ENCODE measurements at regions not wholly inside any gene's neighbourhood (a gene's known extent, or its start where the extent isn't known, plus 50 kb on each side); places are given as distances from the start of the nearest gene placed in this dataset.

GRCh38 chr1:14522926-14523241 lies 75.6 kb upstream of the KAZN start:
- Histone ChIP-seq H3K9me3 (ENCODE audit: control insufficient read depth, insufficient read depth, low read length) (no peaks in the 10 kb centered on the region), H3K27me3 (ENCODE audit: control insufficient read depth, insufficient read depth, low read length) (no peaks in the 10 kb centered on the region), H3K27ac (ENCODE audit: low read depth, low read length) (no peak overlapping the region), H3K36me3 (ENCODE audit: control insufficient read depth, insufficient read depth, low read length) (no peaks in the 10 kb centered on the region), H3K4me1 (ENCODE audit: control insufficient read depth, insufficient read depth, low read length) (no peaks in the 10 kb centered on the region), H3K9ac (ENCODE audit: low read depth, low read length) (no peak overlapping the region), H3K4me3 (ENCODE audit: low read depth, low read length) (no peak overlapping the region)

- H3K27me3 ChIP-seq (ENCODE audit: control insufficient read depth, insufficient read depth, low read length): no peaks in the 10 kb centered on the region
- H3K4me1 ChIP-seq (ENCODE audit: control insufficient read depth, insufficient read depth, low read length): no peaks in the 10 kb centered on the region
- H3K4me3 ChIP-seq (ENCODE audit: low read depth, low read length): no peak overlapping the region
- no peak overlapping the region for H3K27ac ChIP-seq (ENCODE audit: low read depth, low read length)
- H3K9me3 ChIP-seq (ENCODE audit: control insufficient read depth, insufficient read depth, low read length): no peaks in the 10 kb centered on the region
- no peak overlapping the region for H3K9ac ChIP-seq (ENCODE audit: low read depth, low read length)
- no peaks in the 10 kb centered on the region for H3K36me3 ChIP-seq (ENCODE audit: control insufficient read depth, insufficient read depth, low read length)
Measured at GRCh38 chr1:14524826-14525636, 73.5 kb upstream of the KAZN start.

- Histone ChIP-seq H3K4me1 (ENCODE audit: control insufficient read depth, insufficient read depth, low read length) (no peaks in the 10 kb centered on the region), H3K27ac (ENCODE audit: low read depth, low read length) (no peak overlapping the region), H3K36me3 (ENCODE audit: control insufficient read depth, insufficient read depth, low read length) (no peaks in the 10 kb centered on the region), H3K27me3 (ENCODE audit: control insufficient read depth, insufficient read depth, low read length) (no peaks in the 10 kb centered on the region), H3K9me3 (ENCODE audit: control insufficient read depth, insufficient read depth, low read length) (no peaks in the 10 kb centered on the region), H3K4me3 (ENCODE audit: low read depth, low read length) (no peak overlapping the region), H3K9ac (ENCODE audit: low read depth, low read length) (no peak overlapping the region)
Measured at GRCh38 chr1:14529475-14529874, 69.0 kb upstream of the KAZN start.

GRCh38 chr1:14531519-14531918 lies 67.0 kb upstream of the KAZN start:
- Histone ChIP-seq H3K9ac (ENCODE audit: low read depth, low read length) (no peak overlapping the region), H3K27me3 (ENCODE audit: control insufficient read depth, insufficient read depth, low read length) (no peaks in the 10 kb centered on the region), H3K4me1 (ENCODE audit: control insufficient read depth, insufficient read depth, low read length) (no peaks in the 10 kb centered on the region), H3K9me3 (ENCODE audit: control insufficient read depth, insufficient read depth, low read length) (no peaks in the 10 kb centered on the region), H3K27ac (ENCODE audit: low read depth, low read length) (no peak overlapping the region), H3K36me3 (ENCODE audit: control insufficient read depth, insufficient read depth, low read length) (no peaks in the 10 kb centered on the region), H3K4me3 (ENCODE audit: low read depth, low read length) (no peak overlapping the region)

- Histone ChIP-seq H3K4me3 (ENCODE audit: low read depth, low read length) (no peak overlapping the region), H3K36me3 (ENCODE audit: control insufficient read depth, insufficient read depth, low read length) (no peaks in the 10 kb centered on the region), H3K27ac (ENCODE audit: low read depth, low read length) (no peak overlapping the region), H3K9me3 (ENCODE audit: control insufficient read depth, insufficient read depth, low read length) (no peaks in the 10 kb centered on the region), H3K4me1 (ENCODE audit: control insufficient read depth, insufficient read depth, low read length) (no peaks in the 10 kb centered on the region), H3K9ac (ENCODE audit: low read depth, low read length) (no peak overlapping the region), H3K27me3 (ENCODE audit: control insufficient read depth, insufficient read depth, low read length) (no peaks in the 10 kb centered on the region)
Measured at GRCh38 chr1:14535619-14536355, 62.7 kb upstream of the KAZN start.

GRCh38 chr1:14538335-14538734 lies 60.1 kb upstream of the KAZN start:
- Histone ChIP-seq H3K27me3 (ENCODE audit: control insufficient read depth, insufficient read depth, low read length) (no peaks in the 10 kb centered on the region), H3K4me3 (ENCODE audit: low read depth, low read length) (no peak overlapping the region), H3K9me3 (ENCODE audit: control insufficient read depth, insufficient read depth, low read length) (no peaks in the 10 kb centered on the region), H3K4me1 (ENCODE audit: control insufficient read depth, insufficient read depth, low read length) (peaks cover 4% of the 10 kb centered on the region; the same call in 1 of the 2 replicates), H3K9ac (ENCODE audit: low read depth, low read length) (no peak overlapping the region), H3K36me3 (ENCODE audit: control insufficient read depth, insufficient read depth, low read length) (no peaks in the 10 kb centered on the region), H3K27ac (ENCODE audit: low read depth, low read length) (no peak overlapping the region)

GRCh38 chr1:14539309-14539708 lies 59.2 kb upstream of the KAZN start:
- H3K4me3 ChIP-seq (ENCODE audit: low read depth, low read length): no peak overlapping the region
- H3K27ac ChIP-seq (ENCODE audit: low read depth, low read length): no peak overlapping the region
- no peaks in the 10 kb centered on the region for H3K36me3 ChIP-seq (ENCODE audit: control insufficient read depth, insufficient read depth, low read length)
- no peak overlapping the region for H3K9ac ChIP-seq (ENCODE audit: low read depth, low read length)
- no peaks in the 10 kb centered on the region for H3K27me3 ChIP-seq (ENCODE audit: control insufficient read depth, insufficient read depth, low read length)
- peaks cover 4% of the 10 kb centered on the region; the same call in 1 of the 2 replicates for H3K4me1 ChIP-seq (ENCODE audit: control insufficient read depth, insufficient read depth, low read length)
- no peaks in the 10 kb centered on the region for H3K9me3 ChIP-seq (ENCODE audit: control insufficient read depth, insufficient read depth, low read length)

- no peak overlapping the region for H3K27ac ChIP-seq (ENCODE audit: low read depth, low read length)
- H3K9ac ChIP-seq (ENCODE audit: low read depth, low read length): no peak overlapping the region
- no peaks in the 10 kb centered on the region for H3K36me3 ChIP-seq (ENCODE audit: control insufficient read depth, insufficient read depth, low read length)
- H3K4me1 ChIP-seq (ENCODE audit: control insufficient read depth, insufficient read depth, low read length): peaks cover 4% of the 10 kb centered on the region; the same call in 1 of the 2 replicates
- no peak overlapping the region for H3K4me3 ChIP-seq (ENCODE audit: low read depth, low read length)
- 0 out of 2 replicates have a peak, but pooled peaks cover under 1% of the 10 kb centered on the region for H3K9me3 ChIP-seq (ENCODE audit: control insufficient read depth, insufficient read depth, low read length)
- no peaks in the 10 kb centered on the region for H3K27me3 ChIP-seq (ENCODE audit: control insufficient read depth, insufficient read depth, low read length)
Measured at GRCh38 chr1:14539953-14540563, 58.4 kb upstream of the KAZN start.

- Histone ChIP-seq H3K4me1 (ENCODE audit: control insufficient read depth, insufficient read depth, low read length) (peaks cover 4% of the 10 kb centered on the region; the same call in 1 of the 2 replicates), H3K9ac (ENCODE audit: low read depth, low read length) (no peak overlapping the region), H3K27me3 (ENCODE audit: control insufficient read depth, insufficient read depth, low read length) (no peaks in the 10 kb centered on the region), H3K4me3 (ENCODE audit: low read depth, low read length) (no peak overlapping the region), H3K9me3 (ENCODE audit: control insufficient read depth, insufficient read depth, low read length) (peaks cover 6% of the 10 kb centered on the region; the same call in 1 of the 2 replicates), H3K36me3 (ENCODE audit: control insufficient read depth, insufficient read depth, low read length) (no peaks in the 10 kb centered on the region), H3K27ac (ENCODE audit: low read depth, low read length) (no peak overlapping the region)
Measured at GRCh38 chr1:14541348-14541747, 57.1 kb upstream of the KAZN start.

- H3K27me3 ChIP-seq (ENCODE audit: control insufficient read depth, insufficient read depth, low read length): no peaks in the 10 kb centered on the region
- no peaks in the 10 kb centered on the region for H3K36me3 ChIP-seq (ENCODE audit: control insufficient read depth, insufficient read depth, low read length)
- no peak overlapping the region for H3K27ac ChIP-seq (ENCODE audit: low read depth, low read length)
- H3K4me1 ChIP-seq (ENCODE audit: control insufficient read depth, insufficient read depth, low read length): peaks cover 4% of the 10 kb centered on the region; the same call in 1 of the 2 replicates
- H3K9ac ChIP-seq (ENCODE audit: low read depth, low read length): no peak overlapping the region
- peaks cover 6% of the 10 kb centered on the region; the same call in 1 of the 2 replicates for H3K9me3 ChIP-seq (ENCODE audit: control insufficient read depth, insufficient read depth, low read length)
- no peak overlapping the region for H3K4me3 ChIP-seq (ENCODE audit: low read depth, low read length)
Measured at GRCh38 chr1:14543191-14543840, 55.2 kb upstream of the KAZN start.
